ENCODE measurements at regions not wholly inside any gene's neighbourhood (a gene's known extent, or its start where the extent isn't known, plus 50 kb on each side); places are given as distances from the start of the nearest gene placed in this dataset.

DNA sequence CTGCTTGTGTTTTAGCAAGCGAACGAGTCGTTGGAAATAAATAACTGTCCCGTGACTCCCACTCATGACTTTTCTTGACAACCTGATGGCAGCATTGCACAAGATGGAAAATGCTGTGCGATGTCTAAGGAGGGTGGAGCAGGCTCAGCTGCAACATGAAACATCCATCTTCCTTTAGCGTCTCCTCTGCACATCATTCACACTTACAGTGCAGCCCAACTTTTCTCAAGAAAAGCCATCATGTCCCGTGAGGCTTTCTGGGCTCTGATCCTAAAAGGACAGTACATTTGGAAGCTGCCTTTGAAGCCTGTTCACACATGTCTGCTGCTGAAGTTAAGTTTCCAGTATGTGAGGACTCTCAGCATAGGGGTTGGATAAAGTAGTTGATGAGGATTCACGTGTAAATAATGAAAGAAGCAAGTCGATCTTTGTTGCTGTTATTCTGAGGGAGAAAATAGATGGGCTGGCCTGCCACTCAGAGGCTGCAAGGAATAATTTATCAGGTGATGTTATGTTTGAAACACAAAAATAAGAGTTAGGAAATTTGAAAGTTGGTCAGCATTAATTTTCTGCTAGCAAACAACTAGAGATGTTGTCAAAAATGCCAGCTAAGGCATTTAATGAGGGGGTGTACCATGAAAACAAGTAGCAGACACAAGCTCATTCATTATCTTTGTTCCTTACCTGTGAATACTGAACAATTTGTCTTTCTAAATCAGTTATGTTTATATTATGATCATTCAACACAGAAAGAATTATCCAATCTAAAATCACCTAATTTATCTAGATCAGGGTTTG, 328.7 kb upstream of the ZFP42 start:
- TF ChIP-seq, protein P1, sequence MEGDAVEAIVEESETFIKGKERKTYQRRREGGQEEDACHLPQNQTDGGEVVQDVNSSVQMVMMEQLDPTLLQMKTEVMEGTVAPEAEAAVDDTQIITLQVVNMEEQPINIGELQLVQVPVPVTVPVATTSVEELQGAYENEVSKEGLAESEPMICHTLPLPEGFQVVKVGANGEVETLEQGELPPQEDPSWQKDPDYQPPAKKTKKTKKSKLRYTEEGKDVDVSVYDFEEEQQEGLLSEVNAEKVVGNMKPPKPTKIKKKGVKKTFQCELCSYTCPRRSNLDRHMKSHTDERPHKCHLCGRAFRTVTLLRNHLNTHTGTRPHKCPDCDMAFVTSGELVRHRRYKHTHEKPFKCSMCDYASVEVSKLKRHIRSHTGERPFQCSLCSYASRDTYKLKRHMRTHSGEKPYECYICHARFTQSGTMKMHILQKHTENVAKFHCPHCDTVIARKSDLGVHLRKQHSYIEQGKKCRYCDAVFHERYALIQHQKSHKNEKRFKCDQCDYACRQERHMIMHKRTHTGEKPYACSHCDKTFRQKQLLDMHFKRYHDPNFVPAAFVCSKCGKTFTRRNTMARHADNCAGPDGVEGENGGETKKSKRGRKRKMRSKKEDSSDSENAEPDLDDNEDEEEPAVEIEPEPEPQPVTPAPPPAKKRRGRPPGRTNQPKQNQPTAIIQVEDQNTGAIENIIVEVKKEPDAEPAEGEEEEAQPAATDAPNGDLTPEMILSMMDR (IDR thresholded peaks at IDR 0.05; ENCODE audit: poor library complexity): no peak
- no peak for TF ChIP-seq EZH2 (IDR thresholded peaks at IDR 0.05; ENCODE audit: borderline replicate concordance)

Measured in hepatocyte (in vitro differentiated cells).